Transverse colon (tissue), 4 donors: ENCODE measurements at regions not wholly inside any gene's neighbourhood (a gene's known extent, or its start where the extent isn't known, plus 50 kb on each side); places are given as distances from the start of the nearest gene placed in this dataset.

Experiments used
- CTCF ChIP-seq, 5 experiments: fragments of 200-600 bp in 3 of 5; fragments of 450-650 bp in 2 of 5; sonication (generic) in 3 of 5; IDR thresholded peaks; 1 replicate in 2 of 5; 2 replicates in 3 of 5; pipeline ENCODE4 v1.5.1; 2016 to 2017; ENCODE audit warnings: antibody characterized with exemption in 5 of 5, inconsistent platforms in 3 of 5, mild to moderate bottlenecking in 2 of 5, moderate library complexity in 1 of 5
- POLR2AphosphoS5 ChIP-seq, 3 donors: sonication (generic); formaldehyde crosslinking; IDR thresholded peaks; one replicate each; pipeline ENCODE4 v1.6.1; 2016; ENCODE audit warnings: antibody characterized with exemption in 3 of 3

GRCh38 chr4:79471309-79471708, 63.3 kb upstream of the GK2 start:
- TF ChIP-seq CTCF (IDR thresholded peaks at IDR 0.05), result no peak
- no peak for TF ChIP-seq POLR2AphosphoS5 (IDR thresholded peaks at IDR 0.05)
